ENCODE measurements at regions not wholly inside any gene's neighbourhood (a gene's known extent, or its start where the extent isn't known, plus 50 kb on each side); places are given as distances from the start of the nearest gene placed in this dataset.
A peak's percentile ranks its signal among the peaks of the same experiment; 100 is the strongest.

GRCh38 chr12:87185367-87185766 is 843.8 kb downstream of the C12orf50 start:
- H3K27me3 ChIP-seq (ENCODE audit: insufficient read depth, insufficient read length): no peaks in the 10 kb centered on the region
- no peak overlapping the region for H3K4me3 ChIP-seq (ENCODE audit: insufficient read length, low read depth)
- no peak for TF ChIP-seq SUZ12 (IDR thresholded peaks at IDR 0.05; ENCODE audit: extremely low read depth, insufficient read depth, insufficient read length)
- TF ChIP-seq ZNF274 (IDR thresholded peaks at IDR 0.05; ENCODE audit: low read depth, low read length): no peak
- TF ChIP-seq YY1 (IDR thresholded peaks at IDR 0.05; ENCODE audit: insufficient read depth, insufficient read length): no peak
- H3K36me3 ChIP-seq (ENCODE audit: insufficient read depth, insufficient read length, low read length): no peaks in the 10 kb centered on the region
- no peak overlapping the region for H3K9ac ChIP-seq (ENCODE audit: insufficient read length, low read depth)
- no peaks in the 10 kb centered on the region for H3K4me1 ChIP-seq (ENCODE audit: insufficient read depth, insufficient read length)
- no peak for DNase-seq (ENCODE audit: low read depth, low spot score)
- H3K9me3 ChIP-seq (ENCODE audit: insufficient read depth, low read length): peaks cover 7% of the 10 kb centered on the region; the same call in 1 of the 2 replicates

GRCh38 chr12:87182696-87183233 is 846.4 kb downstream of the C12orf50 start:
- Histone ChIP-seq H3K9ac (ENCODE audit: insufficient read length, low read depth) (no peak overlapping the region), H3K4me1 (ENCODE audit: insufficient read depth, insufficient read length) (no peaks in the 10 kb centered on the region), H3K4me3 (ENCODE audit: insufficient read length, low read depth) (no peak overlapping the region), H3K9me3 (ENCODE audit: insufficient read depth, low read length) (peaks cover 7% of the 10 kb centered on the region; the same call in 1 of the 2 replicates), H3K36me3 (ENCODE audit: insufficient read depth, insufficient read length, low read length) (no peaks in the 10 kb centered on the region), H3K27me3 (ENCODE audit: insufficient read depth, insufficient read length) (no peaks in the 10 kb centered on the region)
- TF ChIP-seq YY1 (IDR thresholded peaks at IDR 0.05; ENCODE audit: insufficient read depth, insufficient read length) (no peak), SUZ12 (IDR thresholded peaks at IDR 0.05; ENCODE audit: extremely low read depth, insufficient read depth, insufficient read length) (no peak), ZNF274 (IDR thresholded peaks at IDR 0.05; ENCODE audit: low read depth, low read length) (no peak)
- DNase-seq (ENCODE audit: low read depth, low spot score): peak; percentile 30

GRCh38 chr12:87171356-87171755 is 857.8 kb downstream of the C12orf50 start:
- TF ChIP-seq ZNF274 (IDR thresholded peaks at IDR 0.05; ENCODE audit: low read depth, low read length) (no peak), YY1 (IDR thresholded peaks at IDR 0.05; ENCODE audit: insufficient read depth, insufficient read length) (no peak), SUZ12 (IDR thresholded peaks at IDR 0.05; ENCODE audit: extremely low read depth, insufficient read depth, insufficient read length) (no peak)
- Histone ChIP-seq H3K9me3 (ENCODE audit: insufficient read depth, low read length) (peaks cover 10% of the 10 kb centered on the region), H3K27me3 (ENCODE audit: insufficient read depth, insufficient read length) (no peaks in the 10 kb centered on the region), H3K9ac (ENCODE audit: insufficient read length, low read depth) (no peak overlapping the region), H3K4me3 (ENCODE audit: insufficient read length, low read depth) (no peak overlapping the region), H3K36me3 (ENCODE audit: insufficient read depth, insufficient read length, low read length) (no peaks in the 10 kb centered on the region), H3K4me1 (ENCODE audit: insufficient read depth, insufficient read length) (no peaks in the 10 kb centered on the region)
- DNase-seq (ENCODE audit: low read depth, low spot score): no peak

- Histone ChIP-seq H3K27me3 (ENCODE audit: insufficient read depth, insufficient read length) (no peaks in the 10 kb centered on the region), H3K9ac (ENCODE audit: insufficient read length, low read depth) (no peak overlapping the region), H3K9me3 (ENCODE audit: insufficient read depth, low read length) (peaks cover 31% of the 10 kb centered on the region), H3K4me3 (ENCODE audit: insufficient read length, low read depth) (no peak overlapping the region), H3K36me3 (ENCODE audit: insufficient read depth, insufficient read length, low read length) (no peaks in the 10 kb centered on the region), H3K4me1 (ENCODE audit: insufficient read depth, insufficient read length) (no peaks in the 10 kb centered on the region)
- TF ChIP-seq SUZ12 (IDR thresholded peaks at IDR 0.05; ENCODE audit: extremely low read depth, insufficient read depth, insufficient read length): no peak
- no peak for TF ChIP-seq YY1 (IDR thresholded peaks at IDR 0.05; ENCODE audit: insufficient read depth, insufficient read length)
- TF ChIP-seq ZNF274 (IDR thresholded peaks at IDR 0.05; ENCODE audit: low read depth, low read length): no peak
- DNase-seq (ENCODE audit: low read depth, low spot score): no peak
Measured at GRCh38 chr12:87169010-87169409, 860.2 kb downstream of the C12orf50 start.

GRCh38 chr12:87165733-87166375 is 863.3 kb downstream of the C12orf50 start:
- Histone ChIP-seq H3K4me1 (ENCODE audit: insufficient read depth, insufficient read length) (no peaks in the 10 kb centered on the region), H3K36me3 (ENCODE audit: insufficient read depth, insufficient read length, low read length) (no peaks in the 10 kb centered on the region), H3K4me3 (ENCODE audit: insufficient read length, low read depth) (no peak overlapping the region), H3K27me3 (ENCODE audit: insufficient read depth, insufficient read length) (no peaks in the 10 kb centered on the region), H3K9ac (ENCODE audit: insufficient read length, low read depth) (no peak overlapping the region), H3K9me3 (ENCODE audit: insufficient read depth, low read length) (peaks cover 38% of the 10 kb centered on the region)
- DNase-seq (ENCODE audit: low read depth, low spot score): no peak
- no peak for TF ChIP-seq SUZ12 (IDR thresholded peaks at IDR 0.05; ENCODE audit: extremely low read depth, insufficient read depth, insufficient read length)
- TF ChIP-seq YY1 (IDR thresholded peaks at IDR 0.05; ENCODE audit: insufficient read depth, insufficient read length): no peak
- no peak for TF ChIP-seq ZNF274 (IDR thresholded peaks at IDR 0.05; ENCODE audit: low read depth, low read length)

GRCh38 chr12:87163122-87163521 is 866.1 kb downstream of the C12orf50 start:
- H3K9ac ChIP-seq (ENCODE audit: insufficient read length, low read depth): no peak overlapping the region
- no peaks in the 10 kb centered on the region for H3K4me1 ChIP-seq (ENCODE audit: insufficient read depth, insufficient read length)
- H3K4me3 ChIP-seq (ENCODE audit: insufficient read length, low read depth): no peak overlapping the region
- H3K9me3 ChIP-seq (ENCODE audit: insufficient read depth, low read length): peaks cover 38% of the 10 kb centered on the region
- H3K36me3 ChIP-seq (ENCODE audit: insufficient read depth, insufficient read length, low read length): no peaks in the 10 kb centered on the region
- H3K27me3 ChIP-seq (ENCODE audit: insufficient read depth, insufficient read length): no peaks in the 10 kb centered on the region
- no peak for DNase-seq (ENCODE audit: low read depth, low spot score)
- TF ChIP-seq ZNF274 (IDR thresholded peaks at IDR 0.05; ENCODE audit: low read depth, low read length) (no peak), SUZ12 (IDR thresholded peaks at IDR 0.05; ENCODE audit: extremely low read depth, insufficient read depth, insufficient read length) (no peak), YY1 (IDR thresholded peaks at IDR 0.05; ENCODE audit: insufficient read depth, insufficient read length) (no peak)

GRCh38 chr12:87160848-87161601 is 868.2 kb downstream of the C12orf50 start:
- Histone ChIP-seq H3K4me3 (ENCODE audit: insufficient read length, low read depth) (no peak overlapping the region), H3K9me3 (ENCODE audit: insufficient read depth, low read length) (peaks cover 25% of the 10 kb centered on the region), H3K36me3 (ENCODE audit: insufficient read depth, insufficient read length, low read length) (no peaks in the 10 kb centered on the region), H3K27me3 (ENCODE audit: insufficient read depth, insufficient read length) (no peaks in the 10 kb centered on the region), H3K9ac (ENCODE audit: insufficient read length, low read depth) (no peak overlapping the region), H3K4me1 (ENCODE audit: insufficient read depth, insufficient read length) (no peaks in the 10 kb centered on the region)
- no peak for DNase-seq (ENCODE audit: low read depth, low spot score)
- TF ChIP-seq SUZ12 (IDR thresholded peaks at IDR 0.05; ENCODE audit: extremely low read depth, insufficient read depth, insufficient read length) (no peak), YY1 (IDR thresholded peaks at IDR 0.05; ENCODE audit: insufficient read depth, insufficient read length) (no peak), ZNF274 (IDR thresholded peaks at IDR 0.05; ENCODE audit: low read depth, low read length) (no peak)
